GM12878 (cell line): ENCODE measurements at regions not wholly inside any gene's neighbourhood (a gene's known extent, or its start where the extent isn't known, plus 50 kb on each side); places are given as distances from the start of the nearest gene placed in this dataset.

ENCODE experiments used
- CREB1 ChIP-seq: IDR thresholded peaks from 2 replicates; pipeline ENCODE4 v1.6.1; 2012; ENCODE audit warnings: low read depth, mild to moderate bottlenecking, inconsistent platforms
- EZH2 ChIP-seq: IDR thresholded peaks from 2 replicates; pipeline ENCODE4 v1.6.1; 2012; ENCODE audit warnings: low read depth, mild to moderate bottlenecking, control low read depth, inconsistent platforms, low read length, borderline replicate concordance; ENCODE audit not compliant: control insufficient read depth
- JUNB ChIP-seq: IDR thresholded peaks from 2 replicates; pipeline ENCODE4 v1.6.1; 2016; ENCODE audit warnings: antibody characterized with exemption, mild to moderate bottlenecking
- MYC ChIP-seq: IDR thresholded peaks from 2 replicates; pipeline ENCODE4 v1.6.1; 2011; ENCODE audit warnings: mild to moderate bottlenecking, low read length, moderate library complexity, inconsistent platforms; ENCODE audit not compliant: insufficient read depth, insufficient replicate concordance, insufficient read length, severe bottlenecking
- NRF1 ChIP-seq: conservative IDR thresholded peaks from 2 replicates; pipeline ENCODE4 v1.6.1; 2011; ENCODE audit warnings: mild to moderate bottlenecking, low read depth, low read length, improper control_type of control experiment
- SMAD1 ChIP-seq: fragments of 450-650 bp; IDR thresholded peaks from 2 replicates; pipeline ENCODE4 v1.6.1; 2018; ENCODE audit warnings: mild to moderate bottlenecking, low read depth; ENCODE audit not compliant: partially characterized antibody
- SUPT20H ChIP-seq: IDR thresholded peaks from 2 replicates; pipeline ENCODE4 v1.6.1; 2011; ENCODE audit warnings: low read depth, mild to moderate bottlenecking, low read length, moderate library complexity, borderline replicate concordance; ENCODE audit not compliant: control insufficient read depth
- ZNF24 ChIP-seq: fragments of 450-650 bp; IDR thresholded peaks from 2 replicates; pipeline ENCODE4 v1.6.1; 2017; ENCODE audit warnings: antibody characterized with exemption, mild to moderate bottlenecking
- TF ChIP-seq, protein P1 (sequence below), 3 experiments: IDR thresholded peaks in 2 of 3; conservative IDR thresholded peaks in 1 of 3; 2 replicates each; pipeline ENCODE4 v1.5.1; 2011; ENCODE audit warnings: low read depth in 3 of 3, low read length in 3 of 3, mild to moderate bottlenecking in 3 of 3, control low read depth in 2 of 3, moderate library complexity in 2 of 3, inconsistent platforms in 1 of 3, mixed read lengths in 1 of 3; ENCODE audit not compliant: control insufficient read depth in 2 of 3, insufficient read depth in 1 of 3; ENCODE audit errors: extremely low read depth in 1 of 3

DNA sequence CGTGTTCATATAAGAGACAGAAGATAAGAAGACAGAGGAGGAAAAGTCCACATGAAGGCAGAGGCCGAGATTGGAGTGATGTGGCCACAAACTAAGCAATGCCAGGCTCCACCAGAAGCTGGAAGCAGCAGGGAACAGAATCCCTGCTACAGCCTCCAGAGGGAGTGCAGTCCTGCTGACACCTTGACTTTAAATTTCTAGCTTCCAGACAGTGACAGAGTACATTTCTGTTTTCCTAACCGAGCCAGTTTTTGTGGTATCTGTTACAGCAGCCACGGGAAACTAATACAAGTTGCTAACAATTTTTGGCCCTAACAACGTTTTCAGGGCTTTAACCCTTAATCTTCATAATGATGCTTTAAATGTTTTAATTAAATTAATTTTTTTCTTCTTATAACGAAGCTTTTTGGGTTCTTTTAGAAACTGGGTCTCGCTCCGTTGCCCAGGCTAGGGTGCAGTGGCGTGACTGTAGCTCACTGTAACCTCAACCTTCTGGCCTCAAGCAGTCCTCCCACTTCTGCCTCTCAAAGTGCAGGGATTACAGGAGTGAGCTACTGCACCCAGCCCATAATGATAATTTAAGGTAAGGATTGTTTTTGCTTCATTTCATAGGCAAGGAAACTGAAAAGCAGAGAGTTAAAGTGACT, 202.3 kb upstream of the PROK2 start:
- TF ChIP-seq, protein P1, sequence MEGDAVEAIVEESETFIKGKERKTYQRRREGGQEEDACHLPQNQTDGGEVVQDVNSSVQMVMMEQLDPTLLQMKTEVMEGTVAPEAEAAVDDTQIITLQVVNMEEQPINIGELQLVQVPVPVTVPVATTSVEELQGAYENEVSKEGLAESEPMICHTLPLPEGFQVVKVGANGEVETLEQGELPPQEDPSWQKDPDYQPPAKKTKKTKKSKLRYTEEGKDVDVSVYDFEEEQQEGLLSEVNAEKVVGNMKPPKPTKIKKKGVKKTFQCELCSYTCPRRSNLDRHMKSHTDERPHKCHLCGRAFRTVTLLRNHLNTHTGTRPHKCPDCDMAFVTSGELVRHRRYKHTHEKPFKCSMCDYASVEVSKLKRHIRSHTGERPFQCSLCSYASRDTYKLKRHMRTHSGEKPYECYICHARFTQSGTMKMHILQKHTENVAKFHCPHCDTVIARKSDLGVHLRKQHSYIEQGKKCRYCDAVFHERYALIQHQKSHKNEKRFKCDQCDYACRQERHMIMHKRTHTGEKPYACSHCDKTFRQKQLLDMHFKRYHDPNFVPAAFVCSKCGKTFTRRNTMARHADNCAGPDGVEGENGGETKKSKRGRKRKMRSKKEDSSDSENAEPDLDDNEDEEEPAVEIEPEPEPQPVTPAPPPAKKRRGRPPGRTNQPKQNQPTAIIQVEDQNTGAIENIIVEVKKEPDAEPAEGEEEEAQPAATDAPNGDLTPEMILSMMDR (IDR thresholded peaks at IDR 0.05 in 2 of 3, conservative IDR thresholded peaks at IDR 0.05 in 1 of 3; ENCODE audit: control insufficient read depth in 2 of 3, extremely low read depth in 1 of 3, insufficient read depth in 1 of 3, low read depth in 3 of 3, low read length in 3 of 3), result 0 out of 6 replicates have a peak, but pooled peaks of 2 of the 3 experiments have one; percentile 8 to 9
- TF ChIP-seq SMAD1 (no peak), MYC (no peak), ZNF24 (no peak), NRF1 (no peak), CREB1 (no peak), JUNB (no peak), SUPT20H (no peak), EZH2 (no peak)
